ENCODE measurements at regions not wholly inside any gene's neighbourhood (a gene's known extent, or its start where the extent isn't known, plus 50 kb on each side); places are given as distances from the start of the nearest gene placed in this dataset.
"Not testable (repeated sequence)": the region's sequence is repeated elsewhere in the genome, so short reads cannot be mapped to it uniquely, and the experiment has no call there.

GRCh38 chr4:60389633-60390032 lies 810.5 kb upstream of the ADGRL3 start:
- TF ChIP-seq, protein P1, sequence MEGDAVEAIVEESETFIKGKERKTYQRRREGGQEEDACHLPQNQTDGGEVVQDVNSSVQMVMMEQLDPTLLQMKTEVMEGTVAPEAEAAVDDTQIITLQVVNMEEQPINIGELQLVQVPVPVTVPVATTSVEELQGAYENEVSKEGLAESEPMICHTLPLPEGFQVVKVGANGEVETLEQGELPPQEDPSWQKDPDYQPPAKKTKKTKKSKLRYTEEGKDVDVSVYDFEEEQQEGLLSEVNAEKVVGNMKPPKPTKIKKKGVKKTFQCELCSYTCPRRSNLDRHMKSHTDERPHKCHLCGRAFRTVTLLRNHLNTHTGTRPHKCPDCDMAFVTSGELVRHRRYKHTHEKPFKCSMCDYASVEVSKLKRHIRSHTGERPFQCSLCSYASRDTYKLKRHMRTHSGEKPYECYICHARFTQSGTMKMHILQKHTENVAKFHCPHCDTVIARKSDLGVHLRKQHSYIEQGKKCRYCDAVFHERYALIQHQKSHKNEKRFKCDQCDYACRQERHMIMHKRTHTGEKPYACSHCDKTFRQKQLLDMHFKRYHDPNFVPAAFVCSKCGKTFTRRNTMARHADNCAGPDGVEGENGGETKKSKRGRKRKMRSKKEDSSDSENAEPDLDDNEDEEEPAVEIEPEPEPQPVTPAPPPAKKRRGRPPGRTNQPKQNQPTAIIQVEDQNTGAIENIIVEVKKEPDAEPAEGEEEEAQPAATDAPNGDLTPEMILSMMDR (IDR thresholded peaks at IDR 0.05; ENCODE audit: borderline replicate concordance, insufficient read depth, low read depth, low read length): no peak

GRCh38 chr4:60396341-60397049 lies 803.6 kb upstream of the ADGRL3 start:
- H3K4me3 ChIP-seq (ENCODE audit: low read depth, low read length): no peak overlapping the region
- TF ChIP-seq, protein P1 (IDR thresholded peaks at IDR 0.05; ENCODE audit: borderline replicate concordance, insufficient read depth, low read depth, low read length): no peak

More at GRCh38 chr4:60389633-60390032, 810.5 kb upstream of the ADGRL3 start:
- no peak overlapping the region for H3K4me3 ChIP-seq (ENCODE audit: low read depth, low read length)

- H3K4me3 ChIP-seq (ENCODE audit: low read depth, low read length): no peak overlapping the region
- TF ChIP-seq, protein P1 (IDR thresholded peaks at IDR 0.05; ENCODE audit: borderline replicate concordance, insufficient read depth, low read depth, low read length): no peak
These were observed 799.5 kb upstream of the ADGRL3 start for GRCh38 chr4:60400593-60400992.

DNA sequence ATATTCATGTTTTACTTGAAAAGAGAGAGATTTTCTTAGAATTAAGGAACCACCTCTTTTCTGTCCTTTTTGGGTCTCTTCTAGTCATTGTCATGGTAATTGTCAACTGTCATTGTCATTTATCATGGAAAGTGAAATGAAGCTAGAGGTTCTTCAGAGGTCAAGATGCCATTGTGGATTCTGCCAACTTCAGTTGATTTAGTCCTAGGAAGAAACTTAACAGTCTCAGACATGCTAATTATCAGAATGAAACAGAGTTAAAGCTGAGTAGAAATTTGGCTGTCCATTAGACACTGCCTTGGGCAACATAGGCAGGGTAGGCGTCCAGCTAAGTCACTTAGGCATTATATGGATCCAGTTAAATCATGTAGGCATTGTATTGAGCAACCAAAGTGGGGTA lies 796.1 kb upstream of the ADGRL3 start:
- no peak overlapping the region for H3K4me3 ChIP-seq (ENCODE audit: low read depth, low read length)
- TF ChIP-seq, protein P1 (IDR thresholded peaks at IDR 0.05; ENCODE audit: borderline replicate concordance, insufficient read depth, low read depth, low read length): no peak

GRCh38 chr4:60422439-60422838 lies 777.7 kb upstream of the ADGRL3 start:
- TF ChIP-seq, protein P1 (IDR thresholded peaks at IDR 0.05; ENCODE audit: borderline replicate concordance, insufficient read depth, low read depth, low read length): no peak
- H3K4me3 ChIP-seq (ENCODE audit: low read depth, low read length): no peak overlapping the region

- not testable (repeated sequence) for H3K4me3 ChIP-seq (ENCODE audit: low read depth, low read length)
These were observed 776.4 kb upstream of the ADGRL3 start for GRCh38 chr4:60423573-60424184.

DNA sequence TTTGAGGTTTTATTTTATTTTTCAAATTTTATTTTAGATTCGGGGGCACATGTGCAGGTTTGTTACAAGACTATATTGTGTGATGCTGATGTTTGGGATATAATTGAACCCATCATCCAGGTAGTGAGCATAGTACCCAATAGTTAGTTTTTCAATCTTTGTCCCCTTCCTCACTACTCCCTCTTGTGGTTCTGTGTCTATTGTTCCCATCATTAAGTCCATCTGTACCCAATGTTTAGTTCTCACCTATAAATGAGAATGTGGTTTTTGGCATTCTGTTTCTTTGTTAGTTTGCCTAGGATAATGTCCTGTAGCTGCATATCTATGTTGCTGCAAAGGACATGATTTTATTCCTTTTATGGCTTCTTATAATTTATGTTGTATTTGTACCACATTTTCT lies 767.2 kb upstream of the ADGRL3 start:
- TF ChIP-seq, protein P1 (IDR thresholded peaks at IDR 0.05; ENCODE audit: borderline replicate concordance, insufficient read depth, low read depth, low read length): no peak
- H3K4me3 ChIP-seq (ENCODE audit: low read depth, low read length): no peak overlapping the region
